ENCODE measurements at regions not wholly inside any gene's neighbourhood (a gene's known extent, or its start where the extent isn't known, plus 50 kb on each side); places are given as distances from the start of the nearest gene placed in this dataset.
A peak's percentile ranks its signal among the peaks of the same experiment; 100 is the strongest.

DNA sequence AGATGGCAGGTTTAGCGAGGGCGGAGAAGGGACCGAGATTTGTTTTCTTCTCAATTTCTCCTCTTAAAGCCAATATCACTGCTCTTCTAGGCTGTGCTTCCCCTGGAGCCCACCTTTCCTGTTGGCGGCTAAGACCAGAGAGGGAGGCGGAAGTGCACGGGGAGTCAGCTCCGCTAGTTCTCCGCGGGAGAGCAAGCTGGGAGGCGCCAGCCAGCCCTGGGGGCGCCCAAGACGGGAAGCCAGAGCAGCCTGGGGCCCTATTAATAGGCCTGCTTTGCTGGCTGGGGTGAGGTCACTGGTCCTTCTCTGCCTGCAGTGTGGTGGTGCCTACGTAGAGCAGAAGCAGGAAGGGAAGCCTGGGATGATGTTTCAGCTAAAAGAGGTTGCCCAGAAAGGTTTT, 61.6 kb downstream of the LSM5 start:
- DNase-seq = no peak

DNA sequence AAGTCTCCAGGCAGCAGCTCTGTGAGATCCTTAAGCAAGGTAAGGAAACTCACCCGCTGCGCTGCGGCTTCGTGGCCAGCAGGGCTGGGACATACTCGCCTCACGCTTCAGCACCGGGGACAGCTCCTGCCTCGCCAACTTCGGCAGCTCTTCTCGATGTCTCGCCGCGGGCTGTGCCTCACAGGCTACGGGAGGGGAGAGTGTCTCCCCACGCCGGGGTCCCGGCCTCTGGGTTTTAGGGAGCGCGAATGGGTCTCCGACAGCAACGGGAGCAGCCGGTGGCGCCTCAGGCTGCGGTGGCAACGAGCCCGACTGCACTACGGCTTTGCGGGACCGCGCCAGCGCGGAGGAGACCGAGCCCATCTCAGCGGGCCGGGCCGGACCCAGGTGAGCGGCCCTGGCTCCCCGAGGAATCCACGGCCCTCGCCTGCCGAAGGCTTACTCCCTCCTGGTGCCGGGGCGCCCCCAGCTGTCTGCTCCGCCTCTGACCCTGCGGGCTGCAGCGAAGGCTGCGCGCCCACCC, 62.4 kb downstream of the LSM5 start:
- peak; percentile 63 to 78 for DNase-seq

DNA sequence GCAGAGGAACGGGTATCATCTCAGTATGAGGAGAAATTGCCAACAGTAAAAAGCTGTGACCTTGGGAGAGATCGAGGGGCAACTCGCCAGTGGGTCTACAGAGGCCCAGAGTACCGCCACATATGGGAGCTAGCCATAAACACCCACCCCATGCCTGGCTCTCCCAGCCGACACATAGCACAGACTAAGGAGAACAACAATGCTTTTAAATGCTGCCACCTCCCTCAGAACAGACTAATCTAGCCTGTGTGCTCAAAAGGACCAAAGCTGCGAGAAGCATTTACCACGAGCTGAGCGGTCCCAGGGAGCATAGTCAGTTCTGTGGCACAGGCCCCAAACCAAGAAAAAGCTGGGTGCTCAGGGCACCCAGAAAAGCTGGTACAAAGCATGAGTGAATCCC, 73.3 kb downstream of the LSM5 start:
- DNase-seq = no peak

DNA sequence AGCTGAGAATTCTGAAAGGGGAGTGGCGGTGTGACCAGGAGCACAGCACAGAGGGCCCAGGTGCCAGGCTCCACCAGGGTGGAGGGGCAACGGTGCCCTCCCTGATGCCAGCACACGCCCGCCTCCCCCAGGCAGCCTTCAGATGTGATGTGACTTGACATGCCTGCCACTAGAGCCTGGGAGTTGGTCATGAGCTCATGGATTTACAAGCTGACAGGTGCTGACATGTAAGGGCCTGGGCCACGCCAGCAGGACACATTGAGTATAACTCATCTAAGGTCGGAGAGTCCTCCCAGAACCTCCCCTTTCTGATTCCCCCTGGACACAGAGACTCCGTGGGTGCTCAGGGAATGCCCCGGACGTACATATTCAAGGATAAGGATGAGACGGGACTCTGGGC, 74.2 kb downstream of the LSM5 start:
- DNase-seq = no peak

DNA sequence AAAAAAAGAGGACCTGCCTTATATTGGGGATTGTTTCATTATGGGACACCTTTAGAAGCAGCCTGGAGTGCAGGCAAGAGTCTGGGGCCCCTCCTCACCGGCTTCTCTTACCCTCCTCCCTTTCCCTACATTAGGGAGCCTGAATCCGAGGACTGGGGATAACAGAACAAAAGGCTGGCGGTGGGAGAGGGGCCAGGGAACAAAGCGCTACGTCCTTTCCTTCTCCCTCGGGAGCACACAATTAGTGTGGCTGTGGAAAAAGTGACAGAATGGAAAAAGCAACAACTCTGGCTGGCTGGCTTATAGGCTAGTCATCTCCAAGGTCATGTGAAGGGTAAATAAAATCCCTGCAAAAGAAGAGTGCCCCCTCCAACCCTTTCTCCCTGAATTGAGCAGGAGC, 74.7 kb downstream of the LSM5 start:
- DNase-seq = no peak

DNA sequence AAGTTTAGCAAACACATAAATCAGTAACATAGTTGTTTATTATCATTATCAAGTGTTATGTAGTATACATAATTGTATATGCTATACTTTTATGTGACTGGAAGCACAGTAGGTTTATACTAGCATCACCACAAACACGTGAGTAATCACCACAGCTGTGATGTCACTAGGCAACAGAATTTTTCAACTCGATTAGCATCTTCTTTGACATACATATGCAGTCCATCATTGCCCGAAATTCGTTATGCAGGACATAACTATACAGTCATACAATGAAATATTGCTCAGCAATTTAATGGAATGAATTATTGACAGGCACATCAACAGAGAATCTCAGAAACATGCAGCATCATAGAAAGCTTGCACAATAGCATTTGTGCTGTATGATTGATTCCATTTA, 77.7 kb downstream of the LSM5 start:
- DNase-seq = no peak

DNA sequence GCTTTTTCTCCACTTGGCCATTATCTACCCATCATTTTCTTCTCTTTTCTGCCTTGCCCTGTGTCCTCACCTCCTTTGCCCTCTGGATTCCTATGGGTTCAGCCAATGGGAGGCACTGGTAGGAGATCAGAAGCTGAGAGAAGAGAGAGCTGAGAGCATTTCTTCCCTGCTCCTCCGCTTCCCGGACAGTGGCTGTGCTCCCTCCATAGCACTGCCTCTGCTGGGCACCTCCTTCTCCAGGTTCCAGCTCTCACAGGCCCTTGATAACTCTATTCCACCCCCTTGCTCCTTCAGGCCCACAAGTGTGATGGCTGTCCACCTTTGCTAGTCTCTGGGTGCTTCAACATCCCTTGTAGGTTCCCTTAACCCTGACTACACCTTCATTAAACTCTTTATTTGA, 79.6 kb downstream of the LSM5 start:
- DNase-seq = no peak

DNA sequence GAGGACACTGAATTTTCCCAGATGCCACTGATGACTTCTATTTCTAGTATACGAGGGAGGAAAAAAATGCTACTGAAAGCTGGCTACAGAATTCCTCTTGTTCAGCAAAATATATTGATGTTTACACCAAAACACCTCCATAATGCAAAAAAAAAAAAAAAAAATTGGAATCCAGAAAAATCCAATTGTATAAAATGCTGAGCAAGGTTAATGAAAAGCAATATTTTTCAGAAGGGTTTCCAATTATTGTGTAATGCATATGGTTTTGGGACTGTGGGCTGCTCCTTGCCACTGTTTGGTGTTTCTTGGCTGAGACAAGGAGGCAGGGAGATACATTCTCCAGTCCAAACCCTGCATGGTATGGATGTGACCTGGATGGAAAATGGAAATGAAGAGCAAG, 83.8 kb downstream of the LSM5 start:
- DNase-seq = no peak

DNA sequence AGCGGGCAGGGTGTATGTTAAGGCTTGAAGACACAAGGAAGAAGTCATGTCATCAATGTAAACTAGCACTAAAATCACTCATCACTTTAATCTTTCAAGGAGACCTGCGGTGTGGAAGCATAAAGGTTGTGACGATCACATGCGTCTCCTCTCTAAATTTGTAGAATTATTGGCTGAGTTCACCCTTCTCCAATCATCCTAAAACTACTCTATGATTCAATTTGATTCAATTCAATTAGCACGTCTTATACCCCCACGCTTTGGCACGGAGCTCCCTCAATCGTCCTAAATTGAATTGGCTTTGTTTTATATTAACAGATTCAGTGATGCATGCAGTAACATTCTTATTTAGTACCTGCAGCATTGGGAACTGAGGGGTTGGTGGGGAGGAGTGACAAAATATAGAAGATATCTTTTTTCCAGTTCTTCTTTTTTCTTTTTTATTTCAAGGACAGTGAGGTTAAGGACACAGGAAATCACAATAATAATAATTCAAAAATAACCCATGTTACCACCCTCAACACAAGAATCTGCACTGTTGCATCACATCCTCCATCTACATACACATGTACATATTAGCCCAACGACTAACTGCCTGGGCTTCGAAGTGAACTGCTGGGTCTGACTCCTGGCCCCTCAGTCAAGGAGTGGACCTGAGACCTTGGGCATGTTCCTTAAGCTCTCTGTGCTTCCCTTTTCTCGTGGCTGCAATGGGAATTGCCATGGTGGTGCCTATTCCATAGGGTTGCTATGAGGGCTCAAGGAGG, 86.5 kb downstream of the LSM5 start:
- no peak for DNase-seq

DNA sequence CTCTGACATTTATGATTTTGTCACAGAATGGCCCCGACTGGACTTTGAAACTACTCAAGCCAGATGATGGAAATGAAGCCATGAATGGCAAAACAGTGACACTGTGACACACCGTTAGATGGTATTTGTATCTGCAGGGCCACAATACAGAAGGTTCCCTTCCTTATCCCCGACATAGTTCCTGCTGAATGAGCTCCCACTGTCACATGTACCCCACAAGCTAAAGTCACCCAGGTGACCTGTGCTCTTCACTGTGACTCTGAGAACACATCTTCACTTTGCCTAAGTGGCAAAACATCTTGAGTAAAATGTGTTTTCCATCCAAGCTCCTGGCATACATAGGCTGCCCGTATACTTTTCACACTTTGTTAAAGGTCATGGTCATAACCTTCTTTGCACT, 89.5 kb downstream of the LSM5 start:
- DNase-seq = no peak

DNA sequence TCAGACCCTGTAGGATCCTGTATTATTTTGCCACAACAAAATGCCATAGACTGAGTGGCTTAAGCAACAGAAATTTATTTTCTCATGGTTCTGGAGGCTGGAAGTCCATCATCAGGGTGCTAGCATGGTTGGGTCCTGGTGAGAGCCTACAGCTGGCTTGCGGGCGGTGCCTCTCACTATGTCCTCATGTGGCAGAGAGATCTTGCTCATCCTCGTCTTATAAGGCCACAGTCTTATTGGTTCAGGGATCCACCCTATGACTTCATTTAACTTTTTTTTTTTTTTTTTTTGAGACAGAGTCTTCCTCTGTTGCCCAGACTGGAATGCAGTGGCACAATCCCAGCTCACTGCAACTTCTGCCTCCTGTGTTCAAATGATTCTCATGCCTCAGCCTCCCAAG, 90.9 kb downstream of the LSM5 start:
- no peak for DNase-seq

DNA sequence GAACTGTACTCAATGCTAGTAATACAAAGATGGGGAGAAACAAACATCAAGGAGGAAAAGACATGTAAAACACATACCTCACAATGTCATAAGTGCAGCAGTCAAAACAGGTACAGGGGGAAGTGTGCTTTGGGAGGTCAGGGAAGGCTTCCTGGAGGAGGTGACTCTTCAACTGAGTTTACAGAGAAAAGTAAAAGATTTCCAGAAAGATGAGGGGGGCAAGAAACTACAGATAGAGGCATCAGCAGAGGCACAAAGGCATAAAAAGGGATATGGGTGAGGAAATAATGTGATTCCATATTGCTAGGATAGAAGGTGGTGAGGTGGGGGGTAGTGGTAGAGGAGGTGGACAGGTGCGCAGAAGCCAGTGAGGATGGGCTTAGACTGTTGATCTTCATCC, 95.0 kb downstream of the LSM5 start:
- DNase-seq = no peak

DNA sequence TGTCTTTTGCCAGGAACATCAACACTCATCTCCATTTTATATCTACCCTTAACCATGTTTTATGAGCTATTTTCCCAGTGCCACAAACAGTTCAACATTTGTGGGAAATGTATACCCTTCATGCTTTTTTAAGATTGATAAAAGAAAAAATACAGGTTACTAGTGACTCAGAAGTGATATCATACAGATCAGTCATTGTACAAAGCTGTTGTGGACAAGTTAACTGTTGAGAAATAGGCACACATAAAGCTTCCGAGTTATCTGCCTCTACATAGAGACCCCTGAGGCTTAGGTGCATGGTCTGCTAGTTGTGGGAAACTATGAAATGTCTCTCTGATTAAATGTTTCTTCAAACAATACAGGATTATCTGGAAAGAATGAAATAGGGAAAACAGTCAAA, 96.3 kb downstream of the LSM5 start:
- no peak for DNase-seq

DNA sequence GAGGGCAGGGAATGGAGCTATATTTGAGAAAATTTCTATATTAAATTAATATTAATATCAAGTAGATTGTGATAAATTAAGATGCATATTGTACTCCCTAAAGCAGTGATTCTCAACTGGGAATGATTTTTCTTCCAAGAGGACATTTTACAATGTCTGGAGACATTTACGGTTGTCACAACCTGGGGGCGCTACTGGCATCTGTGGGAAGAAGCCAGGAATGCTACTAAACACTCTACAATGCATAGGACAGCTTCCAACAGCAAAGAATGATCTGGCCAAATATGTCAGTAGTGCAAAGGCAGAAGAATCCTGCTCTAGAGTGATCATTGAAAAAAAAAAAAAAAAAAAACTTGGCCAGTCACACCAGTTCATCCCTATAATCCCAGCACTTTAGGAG, 100.0 kb downstream of the LSM5 start:
- DNase-seq = no peak

DNA sequence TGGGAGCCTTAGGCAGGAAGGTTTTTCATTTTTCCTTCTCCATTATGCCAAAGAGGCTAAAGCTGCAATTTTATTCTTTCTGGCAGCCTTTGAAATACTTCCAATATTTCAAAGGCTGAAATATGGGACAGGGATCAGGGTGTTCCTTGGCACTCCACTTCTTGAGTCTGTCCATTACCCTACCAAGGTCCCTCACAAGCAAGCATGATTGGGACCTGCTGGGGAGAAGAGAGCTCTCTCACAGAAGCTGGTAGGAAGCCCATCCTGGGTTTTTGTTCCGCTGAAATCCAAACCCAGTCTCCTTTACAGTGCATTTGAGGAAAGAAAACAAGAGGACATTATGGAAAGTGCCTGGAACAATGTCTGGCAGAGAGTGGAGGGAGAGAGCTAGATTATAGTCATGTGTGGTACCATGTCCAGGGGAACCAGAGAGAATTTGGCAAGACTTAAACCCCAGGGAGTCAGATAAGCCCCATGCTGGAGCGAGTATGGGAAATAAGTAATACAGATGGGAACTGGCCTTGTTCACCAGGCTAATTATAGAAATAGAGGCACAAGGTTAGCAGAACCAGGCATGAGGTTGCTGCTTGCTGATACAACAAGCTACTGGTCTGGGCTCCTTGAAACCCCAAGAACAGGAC, 104.7 kb downstream of the LSM5 start:
- DNase-seq = no peak

DNA sequence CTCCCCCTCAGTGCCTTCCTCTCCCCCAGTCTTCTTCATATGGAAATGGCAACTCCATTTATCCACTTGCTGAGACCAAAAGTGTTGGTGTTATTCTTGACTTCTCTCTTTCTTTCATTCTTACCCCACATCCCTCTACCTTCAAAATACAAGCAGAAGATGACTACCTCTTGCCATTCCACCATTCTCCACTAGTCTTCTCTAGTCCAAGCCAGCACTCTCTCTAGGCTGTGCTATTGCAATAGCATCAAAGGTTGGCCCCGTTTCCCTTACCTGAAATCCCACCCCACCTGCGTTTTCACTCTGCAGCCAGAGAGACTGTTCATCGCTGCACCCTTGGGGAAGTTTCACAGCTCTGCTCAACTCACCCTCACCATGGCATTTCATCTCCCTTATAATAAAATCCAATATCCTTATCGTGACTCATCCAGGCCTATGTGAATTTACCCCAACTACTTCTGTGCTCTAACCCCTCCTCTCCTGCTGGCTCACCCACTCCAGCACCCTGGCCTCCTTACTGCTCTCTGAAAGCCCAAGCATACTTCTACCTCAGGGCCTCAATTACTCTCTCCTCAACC, 109.1 kb downstream of the LSM5 start:
- no peak for DNase-seq

DNA sequence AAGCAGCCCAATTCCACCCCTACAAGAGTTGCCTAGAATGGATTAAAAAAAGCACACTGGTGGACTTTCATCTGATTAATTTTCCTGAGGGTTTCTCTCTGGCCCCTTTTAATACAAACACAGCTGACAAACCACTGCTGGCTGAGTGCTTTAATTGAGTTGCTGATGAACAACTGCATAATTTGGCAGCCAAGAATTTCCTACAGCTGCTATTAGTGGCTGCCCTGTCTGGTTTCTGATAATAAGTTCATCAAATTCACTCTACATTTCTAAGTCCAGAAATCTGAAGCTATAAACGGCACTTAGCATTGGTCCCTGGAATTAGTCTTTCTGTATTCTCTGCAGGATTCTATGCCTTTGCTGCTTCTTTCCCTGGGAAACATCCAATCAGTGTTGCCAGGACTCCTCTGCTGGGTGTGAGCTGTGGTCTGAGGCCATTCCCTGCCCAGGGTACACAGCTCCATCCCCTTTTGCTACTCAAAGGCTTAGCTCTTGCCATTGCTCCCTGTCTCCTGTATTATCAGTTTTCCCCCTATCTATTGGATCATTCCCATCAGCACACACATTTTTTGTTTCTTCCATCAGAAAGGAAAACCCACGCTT, 110.6 kb downstream of the LSM5 start:
- no peak for DNase-seq

DNA sequence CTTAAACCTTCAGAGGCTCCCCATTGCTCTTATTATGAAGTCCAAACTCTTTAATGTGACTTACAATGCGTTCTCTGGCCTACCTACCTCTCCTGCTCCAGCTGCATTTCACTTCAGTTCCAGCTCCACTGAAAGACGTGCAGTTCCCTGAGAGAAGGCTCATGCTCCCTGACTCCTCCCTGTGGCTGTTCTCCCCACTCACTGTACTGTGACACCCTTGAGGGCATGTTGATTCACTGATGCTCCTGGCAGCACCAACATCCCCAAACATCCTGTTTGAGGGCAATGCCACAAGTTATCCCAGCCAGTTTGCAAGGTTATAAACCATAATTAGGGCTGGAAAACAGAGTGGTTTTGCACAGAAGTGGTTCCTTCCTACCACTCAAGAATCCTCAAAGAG, 111.2 kb downstream of the LSM5 start:
- no peak for DNase-seq

DNA sequence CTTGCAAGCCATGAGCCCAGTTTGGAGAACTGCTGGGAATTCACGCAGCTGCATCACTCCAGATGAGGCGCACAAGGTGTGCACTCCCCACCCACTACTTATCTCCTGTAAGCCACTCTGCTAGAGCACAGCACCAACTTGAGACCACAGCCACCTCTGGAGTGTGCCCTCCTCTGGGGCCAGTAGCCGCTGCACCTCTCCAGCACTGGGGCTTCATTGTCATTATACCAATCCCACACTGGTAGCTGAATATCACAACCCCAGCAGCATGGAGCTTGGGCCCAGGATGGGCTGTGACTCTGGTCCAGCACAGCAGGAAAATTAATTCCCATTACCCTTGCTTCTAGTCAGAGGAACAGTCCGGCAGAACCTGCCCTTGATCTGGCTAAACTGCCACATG, 125.6 kb downstream of the LSM5 start:
- no peak for DNase-seq

DNA sequence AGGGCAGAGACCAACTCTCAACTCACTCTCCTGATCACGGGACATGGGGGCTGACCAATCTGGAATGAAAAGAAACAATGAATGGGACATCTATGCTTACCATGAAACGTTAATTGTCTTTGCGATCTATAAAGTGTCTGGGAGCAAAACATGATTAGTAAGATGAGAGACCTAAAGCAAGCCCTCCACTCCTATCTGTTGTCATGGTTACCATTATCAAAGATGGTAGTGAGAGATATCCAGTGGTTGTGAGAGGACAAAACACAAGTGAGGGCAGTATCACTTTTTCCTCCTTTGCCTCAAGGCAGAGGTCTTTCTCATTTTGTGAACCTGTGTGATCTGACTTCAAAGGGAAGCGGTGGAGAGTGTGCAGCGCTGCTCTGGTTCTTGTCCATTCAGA, 130.1 kb downstream of the LSM5 start:
- no peak for DNase-seq

DNA sequence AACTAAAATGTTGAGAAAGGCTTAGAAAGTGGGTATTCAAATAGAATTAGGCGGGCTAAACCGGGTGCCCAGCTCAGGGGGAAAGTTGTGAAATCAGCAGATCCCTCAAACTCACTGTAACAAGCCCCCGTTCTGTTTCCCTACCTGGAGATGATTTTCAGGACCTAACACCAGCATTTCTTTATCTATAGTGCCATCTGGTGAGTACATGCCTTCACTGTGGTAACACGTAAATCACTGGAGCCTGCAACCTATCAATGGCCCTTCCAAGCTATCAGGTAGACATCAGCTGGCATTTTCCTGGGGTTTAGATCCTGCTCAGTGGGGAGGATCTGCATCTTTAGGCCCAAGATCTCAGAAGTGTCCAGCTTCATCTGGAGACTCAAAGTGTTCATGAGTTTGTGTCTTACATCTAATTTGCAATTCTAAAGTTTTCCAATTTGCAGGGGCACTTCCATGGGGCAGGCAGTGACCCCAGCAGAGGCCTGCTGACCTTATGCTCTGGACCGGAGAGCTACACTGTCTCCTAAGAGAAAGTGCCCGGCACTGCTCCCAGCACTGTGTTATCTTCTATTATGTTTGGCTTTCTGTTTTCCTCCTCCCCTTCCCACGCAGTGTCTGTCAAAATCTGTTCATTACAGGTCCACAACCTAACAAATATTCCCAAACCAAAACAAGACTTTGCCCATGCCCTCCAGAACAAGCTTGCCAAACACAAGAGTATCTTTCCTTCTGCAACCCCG, 132.5 kb downstream of the LSM5 start:
- no peak for DNase-seq

DNA sequence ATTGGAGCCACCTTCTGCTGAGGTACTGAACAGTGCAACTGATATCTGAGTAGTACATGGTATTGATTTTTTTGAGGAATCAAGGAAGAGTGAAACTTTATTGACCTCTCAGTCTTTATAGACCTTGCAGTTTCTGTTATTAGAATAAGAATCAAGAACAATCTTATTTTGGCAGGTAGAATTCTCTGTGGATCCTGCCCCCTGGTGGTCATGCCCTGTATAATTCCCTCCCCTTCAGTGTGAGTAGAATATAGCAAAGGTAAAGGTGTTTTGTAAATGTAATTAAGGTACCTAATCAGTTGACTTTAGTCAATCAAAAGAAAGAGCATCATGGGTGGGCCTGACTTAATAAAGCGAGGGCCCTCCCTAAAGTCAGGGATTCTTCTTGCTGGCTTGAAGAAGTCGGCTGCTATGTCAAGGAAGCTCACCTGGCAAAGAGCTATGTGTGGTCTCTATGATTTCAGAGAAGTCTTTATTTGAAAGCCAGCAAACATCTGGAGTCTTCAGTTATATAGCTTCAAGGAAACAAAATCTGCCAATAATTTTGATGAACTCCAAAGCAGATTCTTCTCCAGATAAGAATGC, 142.8 kb downstream of the LSM5 start:
- peak in 1 of 2 donors; percentile 41 for DNase-seq

DNA sequence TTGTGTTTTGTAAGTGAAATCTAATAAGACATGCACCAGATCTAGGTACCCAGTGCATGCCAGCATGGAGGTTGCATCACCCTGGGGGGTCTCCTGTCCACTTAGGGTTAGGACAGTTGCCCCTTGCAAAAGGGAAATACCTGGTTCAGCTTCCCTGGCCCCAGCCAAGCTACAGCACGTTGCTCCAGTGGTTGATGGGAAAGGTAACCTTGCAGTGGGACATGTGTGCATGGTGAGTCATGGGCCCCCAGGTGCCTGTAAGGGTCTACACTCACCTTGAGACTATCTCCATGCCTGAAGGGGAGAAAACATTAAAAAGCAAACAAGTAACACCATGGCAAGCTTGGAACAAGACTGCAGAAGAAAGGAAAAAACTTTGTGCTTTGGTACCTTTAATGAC, 143.9 kb downstream of the LSM5 start:
- no peak for DNase-seq

All from inflammatory macrophage treated with lipopolysaccharide for 1 hour (primary cell).